Sciatic nerve (tissue), 2 donors: ENCODE measurements at regions not wholly inside any gene's neighbourhood (a gene's known extent, or its start where the extent isn't known, plus 50 kb on each side); places are given as distances from the start of the nearest gene placed in this dataset.

Experiments
- ATAC-seq: fragments of 200-7000 bp; cut with Tn5 transposase; one replicate; pipeline ENCODE4 v1.9.1; 2020; ENCODE audit warnings: mild to moderate bottlenecking, moderate library complexity
- DNase-seq: peaks from one replicate; pipeline ENCODE4 v3.0.0-alpha.2; 2020; ENCODE audit warnings: low spot score
- intact Hi-C: fragments of 100-400 bp; cut with DNase I; formaldehyde crosslinking; loops from one replicate; pipeline ENCODE4 v1.14.2; 2022
- donor health status: DM: no; HTN: no; CAD: no.
- donor health status: DM: no; HTN: no; CAD: no.

- no peak for DNase-seq
- ATAC-seq = no peak
- intact Hi-C loops = loop anchor here (10.0 kb wide), 1 partner anchor 1207 kb away; no protein-coding TSS in a partner anchor
These were observed 199.9 kb upstream of the TCERG1L start for GRCh38 chr10:131511391-131511790.

GRCh38 chr10:131512852-131513251, 201.3 kb upstream of the TCERG1L start:
- DNase-seq = no peak
- no peak for ATAC-seq
- intact Hi-C loops = loop anchor here (10.0 kb wide), 1 partner anchor 1208 kb away; no protein-coding TSS in a partner anchor

GRCh38 chr10:131513445-131513844, 201.9 kb upstream of the TCERG1L start:
- intact Hi-C loops = loop anchor here (10.0 kb wide), 1 partner anchor 1209 kb away; no protein-coding TSS in a partner anchor
- ATAC-seq (no peak), DNase-seq (no peak)

GRCh38 chr10:131513901-131514300, 202.4 kb upstream of the TCERG1L start:
- DNase-seq (no peak), ATAC-seq (no peak)
- intact Hi-C loops = loop anchor here (10.0 kb wide), 1 partner anchor 1209 kb away; no protein-coding TSS in a partner anchor

- intact Hi-C loops = loop anchor here (10.0 kb wide), 1 partner anchor 1210 kb away; no protein-coding TSS in a partner anchor
- peak; percentile 32 for ATAC-seq
- no peak for DNase-seq
These were observed 202.9 kb upstream of the TCERG1L start for GRCh38 chr10:131514454-131514853.

- ATAC-seq (no peak), DNase-seq (no peak)
- intact Hi-C loops = loop anchor here (10.0 kb wide), 1 partner anchor 1211 kb away; no protein-coding TSS in a partner anchor
These were observed 204.8 kb upstream of the TCERG1L start for GRCh38 chr10:131516285-131516684.

- intact Hi-C loops = loop anchor here (10.0 kb wide), 1 partner anchor 1213 kb away; no protein-coding TSS in a partner anchor
- ATAC-seq (no peak), DNase-seq (no peak)
These were observed 206.3 kb upstream of the TCERG1L start for GRCh38 chr10:131517781-131518180.

GRCh38 chr10:131519723-131520605, 208.4 kb upstream of the TCERG1L start:
- intact Hi-C loops = loop anchor here (10.0 kb wide), 1 partner anchor 1215 kb away; no protein-coding TSS in a partner anchor
- no peak for ATAC-seq
- DNase-seq = no peak

- ATAC-seq (no peak), DNase-seq (no peak)
- intact Hi-C loops = no loop called here
These were observed 220.0 kb upstream of the TCERG1L start for GRCh38 chr10:131531265-131532190.

- intact Hi-C loops = no loop called here
- no peak for ATAC-seq
- no peak for DNase-seq
These were observed 220.8 kb upstream of the TCERG1L start for GRCh38 chr10:131532291-131532690.

GRCh38 chr10:131532745-131533341, 221.3 kb upstream of the TCERG1L start:
- ATAC-seq (no peak), DNase-seq (no peak)
- intact Hi-C loops = no loop called here

GRCh38 chr10:131533846-131534526, 222.5 kb upstream of the TCERG1L start:
- DNase-seq = no peak

GRCh38 chr10:131534836-131535235, 223.3 kb upstream of the TCERG1L start:
- intact Hi-C loops = no loop called here
- ATAC-seq (no peak), DNase-seq (no peak)

More at GRCh38 chr10:131533846-131534526, 222.5 kb upstream of the TCERG1L start:
- ATAC-seq = no peak
- intact Hi-C loops = no loop called here

GRCh38 chr10:131536676-131537075, 225.2 kb upstream of the TCERG1L start:
- no peak for DNase-seq
- ATAC-seq = no peak
- intact Hi-C loops = no loop called here

GRCh38 chr10:131537281-131537680, 225.8 kb upstream of the TCERG1L start:
- DNase-seq (no peak), ATAC-seq (no peak)
- intact Hi-C loops = no loop called here

GRCh38 chr10:131544495-131544894, 233.0 kb upstream of the TCERG1L start:
- intact Hi-C loops = no loop called here
- no peak for ATAC-seq
- DNase-seq = no peak

GRCh38 chr10:131546086-131546810, 234.7 kb upstream of the TCERG1L start:
- intact Hi-C loops = no loop called here
- ATAC-seq (no peak), DNase-seq (no peak)
